H1 (cell line): ENCODE measurements at regions not wholly inside any gene's neighbourhood (a gene's known extent, or its start where the extent isn't known, plus 50 kb on each side); places are given as distances from the start of the nearest gene placed in this dataset.

ENCODE experiments used
- CTBP2 ChIP-seq: IDR thresholded peaks from 2 replicates; pipeline ENCODE4 v1.7.0; 2011; ENCODE audit warnings: borderline replicate concordance, mild to moderate bottlenecking, moderate library complexity, mixed read lengths, low read length; ENCODE audit not compliant: insufficient read depth, insufficient read length
- GTF2F1 ChIP-seq: IDR thresholded peaks from 2 replicates; pipeline ENCODE4 v1.6.1; 2012; ENCODE audit warnings: low read depth, low read length, improper control_type of control experiment, borderline replicate concordance
- SIN3A ChIP-seq, 2 experiments: IDR thresholded peaks in 1 of 2; conservative IDR thresholded peaks in 1 of 2; 2 replicates each; pipeline ENCODE4 v1.6.1; 2011 to 2012; ENCODE audit warnings: low read length in 2 of 2, improper control_type of control experiment in 1 of 2, low read depth in 1 of 2, mild to moderate bottlenecking in 1 of 2
- USF2 ChIP-seq: IDR thresholded peaks from 2 replicates; pipeline ENCODE4 v1.6.1; 2011; ENCODE audit warnings: low read length, improper control_type of control experiment
- YY1 ChIP-seq: IDR thresholded peaks from 2 replicates; pipeline ENCODE4 v1.6.1; 2011; ENCODE audit warnings: low read depth, mild to moderate bottlenecking, low read length

GRCh38 chr10:31702005-31702404 is 226.6 kb downstream of the ARHGAP12 start (continued):
- TF ChIP-seq GTF2F1: no peak
- TF ChIP-seq YY1: no peak
- TF ChIP-seq SIN3A (conservative IDR thresholded peaks at IDR 0.05 in 1 of 2, IDR thresholded peaks at IDR 0.05 in 1 of 2; ENCODE audit: low read depth in 1 of 2, low read length in 2 of 2): no peak
- no peak for TF ChIP-seq CTBP2
- TF ChIP-seq USF2: no peak
